ENCODE measurements at regions not wholly inside any gene's neighbourhood (a gene's known extent, or its start where the extent isn't known, plus 50 kb on each side); places are given as distances from the start of the nearest gene placed in this dataset.

DNA sequence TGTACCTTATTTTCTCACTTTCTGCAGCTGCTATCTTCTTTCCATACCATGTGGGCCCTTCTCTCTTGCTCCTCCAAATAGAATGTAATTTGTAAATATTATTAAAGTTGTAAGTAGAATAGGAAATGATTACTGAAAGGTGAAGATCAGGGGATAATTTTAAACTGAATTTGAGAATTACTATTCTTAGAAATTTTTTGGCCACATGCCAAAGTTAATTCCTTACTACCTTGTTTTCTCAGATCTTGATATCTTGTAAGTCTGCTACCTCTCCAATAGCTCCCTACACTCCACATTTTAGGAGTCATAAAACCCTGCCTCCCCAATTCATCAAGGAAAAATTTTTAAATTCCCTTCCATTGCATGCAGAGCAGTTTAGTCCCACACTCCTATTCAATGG, 442.7 kb downstream of the SATB2 start:
- no peak for TF ChIP-seq CTCF (IDR thresholded peaks at IDR 0.05 in 4 of 5, conservative IDR thresholded peaks at IDR 0.05 in 1 of 5)
- TF ChIP-seq POLR2A (IDR thresholded peaks at IDR 0.05): no peak

Data from gastrocnemius medialis (tissue), 4 donors.